NCI-H2196 (cell line): ENCODE measurements at regions not wholly inside any gene's neighbourhood (a gene's known extent, or its start where the extent isn't known, plus 50 kb on each side); places are given as distances from the start of the nearest gene placed in this dataset.

ENCODE experiments used
- DNase-seq: peaks from one replicate; lab custom pipeline; 2025; ENCODE audit not compliant: unreplicated experiment; lab: John Stamatoyannopoulos, UW

DNA sequence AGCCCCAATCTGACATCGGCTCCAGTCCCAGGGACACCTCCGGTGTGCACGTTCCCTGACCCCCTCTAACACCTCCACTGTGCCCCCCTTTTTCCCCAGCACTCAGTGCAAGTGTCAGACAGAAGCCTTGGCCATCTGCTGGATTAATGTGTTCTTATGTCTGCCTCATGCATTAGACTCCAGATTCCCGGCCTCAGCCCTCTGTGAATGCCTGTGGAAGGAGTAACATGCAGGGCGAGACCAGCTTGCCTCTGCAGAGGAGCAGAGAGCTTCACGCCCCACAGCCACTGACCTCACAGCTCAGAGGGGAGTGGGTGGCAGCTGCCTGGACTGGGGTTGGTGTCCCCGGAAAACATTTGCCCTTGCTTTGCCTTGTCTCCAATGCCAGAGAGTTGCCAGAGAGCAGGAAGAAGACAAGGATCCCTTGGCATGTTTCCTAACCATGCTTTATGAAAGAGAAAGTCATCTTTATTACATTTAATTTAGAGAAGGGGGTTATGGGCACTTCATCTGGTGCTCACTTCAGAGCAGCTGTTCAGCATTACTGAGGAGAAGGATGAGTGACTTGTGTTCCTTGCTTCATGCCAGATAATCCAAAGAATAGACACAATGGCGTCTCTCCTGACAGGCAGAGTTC, 91.6 kb upstream of the CXCL12 start:
- DNase-seq = no peak

GRCh38 chr10:44477046-44477425, 92.1 kb upstream of the CXCL12 start:
- DNase-seq = no peak

DNA sequence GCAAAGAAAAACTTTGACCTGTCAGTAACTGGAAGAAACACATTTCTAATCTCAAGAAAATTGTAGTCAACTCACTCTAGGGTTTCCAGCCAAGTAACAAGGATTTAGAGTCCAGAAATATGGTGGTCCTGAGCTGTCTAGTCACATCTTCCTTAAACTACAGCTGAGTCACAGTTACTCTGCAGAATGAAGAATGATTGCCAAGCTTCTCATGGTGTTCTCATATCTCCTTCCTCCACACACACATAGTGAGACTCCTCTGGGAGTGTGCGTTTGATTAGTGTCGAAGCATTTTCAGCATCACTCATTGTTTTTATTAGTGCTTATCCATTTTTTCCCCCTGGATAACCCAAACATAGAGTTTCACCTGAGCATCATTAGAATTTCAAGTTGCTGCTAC, 93.1 kb upstream of the CXCL12 start:
- no peak for DNase-seq

- no peak for DNase-seq
Observed at GRCh38 chr10:44478876-44479705, 94.2 kb upstream of the CXCL12 start.

DNA sequence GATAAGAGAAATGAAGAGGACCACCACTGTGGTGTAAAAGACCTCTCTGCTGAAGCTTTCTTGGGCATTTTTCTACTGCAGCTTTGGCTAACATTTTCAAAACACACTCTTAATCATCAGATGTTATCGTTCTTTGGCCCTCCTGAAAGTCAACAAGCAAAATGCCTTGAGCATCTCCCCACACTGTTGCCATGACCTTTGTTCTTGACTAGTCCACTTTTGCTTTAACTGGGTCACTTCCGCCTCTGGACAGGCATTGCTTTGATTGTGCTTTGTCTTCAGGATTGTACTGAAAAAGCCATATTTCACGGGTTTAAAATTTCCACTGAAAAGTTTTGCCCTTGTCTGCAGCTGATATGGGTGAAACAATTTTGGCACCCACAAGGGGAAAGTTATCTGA, 107.8 kb upstream of the CXCL12 start:
- no peak for DNase-seq

DNA sequence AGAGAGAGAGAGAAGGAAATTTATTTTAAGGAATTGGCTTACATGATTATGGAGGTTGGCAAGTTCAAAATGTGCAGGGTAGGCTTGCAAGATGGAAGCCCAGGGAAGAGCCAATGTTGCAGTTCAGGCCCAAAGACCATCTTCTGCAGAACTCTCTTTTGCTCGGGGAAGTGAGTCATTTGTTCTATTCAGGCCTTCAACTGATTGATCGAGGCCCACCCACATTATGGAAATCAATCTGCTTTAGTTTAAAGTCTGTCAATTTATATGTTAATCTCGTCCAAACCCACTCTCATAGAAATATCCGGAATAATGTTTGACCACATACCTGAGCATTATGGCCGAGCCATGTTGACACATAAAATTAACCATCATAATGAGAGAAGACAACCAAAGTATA, 113.3 kb upstream of the CXCL12 start:
- DNase-seq = no peak

DNA sequence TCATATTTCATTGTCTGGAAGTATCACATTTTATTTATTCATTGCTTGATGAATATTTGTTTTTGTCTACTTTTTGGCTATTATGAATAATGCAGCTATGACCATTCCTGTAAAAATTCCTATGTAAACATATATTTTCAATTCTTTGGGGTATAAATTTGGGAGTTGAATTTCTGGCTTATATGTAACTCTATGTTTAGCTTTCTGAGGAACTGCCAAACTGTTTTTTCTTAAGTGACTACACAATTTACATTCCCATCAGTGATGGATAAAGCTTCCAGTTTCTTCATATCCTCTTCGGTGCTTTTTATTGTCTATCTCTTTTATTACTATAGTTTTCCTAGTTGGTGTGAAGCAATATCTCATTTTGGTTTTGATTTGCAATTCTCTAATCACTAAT, 115.6 kb upstream of the CXCL12 start:
- DNase-seq = no peak

DNA sequence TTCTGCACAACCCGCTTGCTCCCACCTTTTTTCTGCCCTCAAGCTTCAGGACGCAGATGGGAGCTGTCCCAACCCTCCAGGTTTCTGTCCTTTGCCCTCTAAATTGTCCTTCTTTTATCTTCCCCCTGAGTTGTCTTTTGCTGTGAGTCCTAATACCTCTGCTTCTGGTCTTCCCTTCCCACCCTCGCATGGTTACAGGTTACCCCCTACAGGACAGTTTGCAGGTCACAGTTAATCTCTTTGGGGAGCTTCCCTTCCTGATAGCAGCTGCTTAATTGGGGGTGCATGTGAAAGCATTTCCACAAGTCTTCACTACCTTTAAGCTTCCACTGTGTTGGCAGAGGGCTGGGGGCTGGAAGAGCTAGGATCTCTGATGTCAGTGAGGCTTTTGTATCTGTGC, 121.5 kb upstream of the CXCL12 start:
- no peak for DNase-seq

GRCh38 chr10:44510379-44511115, 125.7 kb upstream of the CXCL12 start:
- no peak for DNase-seq

- DNase-seq = no peak
Observed at GRCh38 chr10:44511166-44511565, 126.3 kb upstream of the CXCL12 start.

GRCh38 chr10:44511601-44512000, 126.7 kb upstream of the CXCL12 start:
- DNase-seq = no peak

GRCh38 chr10:44512431-44513022, 127.6 kb upstream of the CXCL12 start:
- DNase-seq = no peak

GRCh38 chr10:44513591-44513990, 128.7 kb upstream of the CXCL12 start:
- no peak for DNase-seq

- DNase-seq = no peak
Observed at GRCh38 chr10:44516891-44517290, 132.0 kb upstream of the CXCL12 start.

- no peak for DNase-seq
Observed at GRCh38 chr10:44517635-44518034, 132.7 kb upstream of the CXCL12 start.

DNA sequence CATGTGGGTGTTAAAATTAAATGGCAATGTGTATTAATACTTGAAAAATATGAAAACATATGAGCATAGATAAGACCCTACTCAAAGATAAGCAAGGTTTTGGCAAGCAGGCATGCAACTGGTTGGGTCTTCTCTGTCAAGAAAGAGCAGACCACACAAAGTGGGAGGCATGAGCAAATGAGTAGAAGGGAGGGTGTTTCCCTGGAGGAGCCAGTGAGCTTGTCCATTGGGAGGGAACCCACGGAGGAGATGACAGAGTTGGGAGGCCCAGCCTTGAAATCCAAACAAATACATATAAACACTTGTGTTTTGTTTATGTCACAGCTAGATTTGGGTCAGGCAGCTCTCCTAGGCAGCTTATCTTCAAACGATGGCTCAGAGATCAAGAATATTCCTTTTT, 134.5 kb upstream of the CXCL12 start:
- DNase-seq = no peak

DNA sequence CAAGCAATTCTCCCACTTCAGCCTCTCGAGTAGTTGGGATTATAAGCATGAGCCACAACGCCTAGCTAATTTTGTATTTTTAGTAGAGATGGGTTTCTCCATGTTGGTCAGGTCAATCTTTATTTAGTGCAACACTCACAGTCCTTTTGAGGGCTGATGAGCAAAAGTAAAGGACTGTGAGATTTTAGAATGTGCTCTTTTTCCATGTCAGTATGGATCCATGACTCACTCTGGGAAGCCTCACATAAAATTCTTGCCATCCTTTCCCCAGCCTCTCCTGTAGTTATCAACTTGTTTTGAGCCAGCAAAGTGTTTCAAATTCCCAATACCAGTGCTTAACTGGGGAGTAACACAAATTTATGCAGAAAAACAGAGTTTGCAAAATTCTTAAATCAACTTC, 135.8 kb upstream of the CXCL12 start:
- DNase-seq = no peak

DNA sequence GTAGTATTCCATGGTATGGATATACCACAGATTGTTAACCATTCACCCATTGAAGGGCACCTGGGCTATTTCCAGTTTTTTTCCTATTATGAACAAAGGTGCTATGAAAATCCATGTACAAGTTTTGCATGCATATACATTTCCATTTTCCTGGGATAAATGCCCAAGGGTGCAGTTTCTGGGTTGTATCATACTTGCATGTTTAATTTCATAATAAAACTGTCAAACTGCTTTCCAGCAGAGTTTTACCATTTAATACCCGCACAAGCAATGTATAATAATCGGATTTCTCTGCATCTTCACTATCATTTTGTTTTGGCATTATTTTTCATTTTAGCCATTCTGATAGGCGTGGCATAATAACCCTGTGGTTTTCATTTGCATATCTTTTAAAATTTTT, 154.3 kb upstream of the CXCL12 start:
- no peak for DNase-seq

DNA sequence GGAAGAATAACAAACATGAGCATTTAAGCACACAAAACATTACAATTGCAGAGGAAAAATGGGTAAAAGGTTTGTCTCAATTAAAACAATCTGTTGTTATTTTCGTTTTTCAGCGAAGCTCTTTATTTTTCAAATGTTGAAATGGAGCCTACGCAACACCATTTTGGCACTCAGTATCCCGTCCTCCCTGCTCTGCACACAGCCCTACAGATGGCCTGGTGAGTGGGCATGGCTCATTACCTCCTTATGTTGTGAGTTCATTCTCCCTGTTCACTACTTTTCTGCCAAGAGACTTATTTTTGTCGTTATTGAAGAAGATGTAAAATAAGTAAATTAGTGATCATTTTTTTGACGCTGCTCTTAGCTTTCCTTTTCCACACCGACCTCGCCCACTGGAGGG, 167.8 kb upstream of the CXCL12 start:
- DNase-seq = no peak

GRCh38 chr10:44557596-44558191, 172.8 kb upstream of the CXCL12 start:
- no peak for DNase-seq

- no peak for DNase-seq
Observed at GRCh38 chr10:44558521-44558920, 173.6 kb upstream of the CXCL12 start.
